Liver (tissue), 8 donors: ENCODE measurements at regions not wholly inside any gene's neighbourhood (a gene's known extent, or its start where the extent isn't known, plus 50 kb on each side); places are given as distances from the start of the nearest gene placed in this dataset.

Source experiments
- DNase-seq: peaks from one replicate; pipeline ENCODE4 v3.0.0-alpha.2; 2017; ENCODE audit warnings: low spot score
- H3K27ac ChIP-seq, 2 donors: one replicate each; pipeline ENCODE4 v1.7.0; 2013; ENCODE audit warnings: inconsistent platforms in 2 of 2, low read length in 2 of 2, control low read depth in 1 of 2, low read depth in 1 of 2, mild to moderate bottlenecking in 1 of 2
- H3K27me3 ChIP-seq, 4 donors: one replicate each; pipeline versions ENCODE4 v1.6.1 to v1.7.0; 2013; ENCODE audit warnings: low read length in 3 of 4, inconsistent platforms in 1 of 4, mild to moderate bottlenecking in 1 of 4, moderate library complexity in 1 of 4; ENCODE audit not compliant: control insufficient read depth in 4 of 4, insufficient read depth in 4 of 4
- H3K36me3 ChIP-seq, 4 donors: one replicate each; pipeline versions ENCODE4 v1.6.1 to v1.7.0; 2013; ENCODE audit warnings: low read length in 3 of 4, mild to moderate bottlenecking in 3 of 4, low read depth in 1 of 4, moderate library complexity in 1 of 4; ENCODE audit not compliant: control insufficient read depth in 4 of 4, insufficient read depth in 3 of 4
- H3K4me1 ChIP-seq, 4 donors: one replicate each; pipeline versions ENCODE4 v1.6.1 to v1.7.0; 2013; ENCODE audit warnings: low read length in 3 of 4, mild to moderate bottlenecking in 3 of 4, moderate library complexity in 1 of 4; ENCODE audit not compliant: control insufficient read depth in 4 of 4, insufficient read depth in 4 of 4
- H3K4me3 ChIP-seq, 3 donors: one replicate each; pipeline versions ENCODE4 v1.6.1 to v1.7.0; 2013; ENCODE audit warnings: low read length in 3 of 3, control low read depth in 1 of 3, low read depth in 1 of 3, mild to moderate bottlenecking in 1 of 3
- H3K9ac ChIP-seq, 2 donors: one replicate each; pipeline ENCODE4 v1.7.0; 2013; ENCODE audit warnings: low read length in 2 of 2, mild to moderate bottlenecking in 2 of 2, moderate library complexity in 2 of 2, control low read depth in 1 of 2, low read depth in 1 of 2
- H3K9me3 ChIP-seq, 4 donors: one replicate each; pipeline versions ENCODE4 v1.6.1 to v1.7.0; 2013; ENCODE audit warnings: low read length in 3 of 4; ENCODE audit not compliant: control insufficient read depth in 4 of 4
- EGR1 ChIP-seq, 2 donors: IDR thresholded peaks; 2 replicates each; pipeline ENCODE4 v1.6.1; 2016 to 2018; ENCODE audit warnings: antibody characterized with exemption in 2 of 2, low read depth in 2 of 2
- FOXA1 ChIP-seq: IDR thresholded peaks from 2 replicates; pipeline ENCODE4 v1.6.1; 2016; ENCODE audit warnings: antibody characterized with exemption
- FOXA2 ChIP-seq: IDR thresholded peaks from 2 replicates; pipeline ENCODE4 v1.6.1; 2016; ENCODE audit warnings: antibody characterized with exemption
- GABPA ChIP-seq, 2 donors: IDR thresholded peaks in 1 of 2; conservative IDR thresholded peaks in 1 of 2; 2 replicates each; pipeline ENCODE4 v1.6.1; 2016; ENCODE audit warnings: antibody characterized with exemption in 2 of 2, mild to moderate bottlenecking in 1 of 2, moderate library complexity in 1 of 2
- HNF4A ChIP-seq, 2 donors: conservative IDR thresholded peaks; 2 replicates each; pipeline ENCODE4 v1.6.1; 2016; ENCODE audit warnings: antibody characterized with exemption in 2 of 2, mild to moderate bottlenecking in 2 of 2
- HNF4G ChIP-seq: IDR thresholded peaks from 2 replicates; pipeline ENCODE4 v1.6.1; 2016; ENCODE audit warnings: antibody characterized with exemption
- JUND ChIP-seq, 2 donors: IDR thresholded peaks; 2 replicates each; pipeline ENCODE4 v1.6.1; 2016; ENCODE audit warnings: antibody characterized with exemption in 2 of 2
- NR2F2 ChIP-seq: IDR thresholded peaks from 2 replicates; pipeline ENCODE4 v1.6.1; 2016; ENCODE audit warnings: antibody characterized with exemption
- RAD21 ChIP-seq, 2 donors: IDR thresholded peaks; 2 replicates each; pipeline ENCODE4 v1.6.1; 2016; ENCODE audit warnings: antibody characterized with exemption in 2 of 2, mild to moderate bottlenecking in 2 of 2
- RXRA ChIP-seq, 2 donors: IDR thresholded peaks; 2 replicates each; pipeline ENCODE4 v1.6.1; 2017 to 2018; ENCODE audit warnings: antibody characterized with exemption in 2 of 2, mild to moderate bottlenecking in 1 of 2
- SP1 ChIP-seq: IDR thresholded peaks from 2 replicates; pipeline ENCODE4 v1.6.1; 2018; ENCODE audit warnings: antibody characterized with exemption, mild to moderate bottlenecking
- TAF1 ChIP-seq: conservative IDR thresholded peaks from 2 replicates; pipeline ENCODE4 v1.6.1; 2016; ENCODE audit warnings: antibody characterized with exemption, mild to moderate bottlenecking
- YY1 ChIP-seq: IDR thresholded peaks from 2 replicates; pipeline ENCODE4 v1.6.1; 2016; ENCODE audit warnings: antibody characterized with exemption, mild to moderate bottlenecking
- WGBS: extraction: QIAGEN DNeasy Blood & Tissue Kit; methylation state at CpG from one replicate; pipeline ENCODE4 v1.1.7; 2013; 5-methylcytosine and 5-hydroxymethylcytosine counted together
- TF ChIP-seq, protein P1 (sequence below): IDR thresholded peaks from 2 replicates; pipeline ENCODE4 v1.6.1; 2016; ENCODE audit warnings: antibody characterized with exemption
- TF ChIP-seq, protein P2 (sequence below): IDR thresholded peaks from 2 replicates; pipeline ENCODE4 v1.6.1; 2016; ENCODE audit warnings: antibody characterized with exemption
- TF ChIP-seq, protein P3 (sequence below): fragments of 150-350 bp; IDR thresholded peaks from 2 replicates; pipeline ENCODE4 v1.5.1; 2017; ENCODE audit warnings: improper control_type of control experiment, low read depth, low read length; ENCODE audit not compliant: missing input control
- TF ChIP-seq, protein P4 (sequence below): IDR thresholded peaks from 2 replicates; pipeline ENCODE4 v1.6.1; 2016; ENCODE audit warnings: antibody characterized with exemption
- TF ChIP-seq, protein P5 (sequence below): IDR thresholded peaks from 2 replicates; pipeline ENCODE4 v1.6.1; 2016; ENCODE audit warnings: antibody characterized with exemption, mild to moderate bottlenecking
- donor health status: healthy.
- donor health status: healthy.
- donor health status: healthy.
- donor health status: healthy.
- donor health status: healthy.

DNA sequence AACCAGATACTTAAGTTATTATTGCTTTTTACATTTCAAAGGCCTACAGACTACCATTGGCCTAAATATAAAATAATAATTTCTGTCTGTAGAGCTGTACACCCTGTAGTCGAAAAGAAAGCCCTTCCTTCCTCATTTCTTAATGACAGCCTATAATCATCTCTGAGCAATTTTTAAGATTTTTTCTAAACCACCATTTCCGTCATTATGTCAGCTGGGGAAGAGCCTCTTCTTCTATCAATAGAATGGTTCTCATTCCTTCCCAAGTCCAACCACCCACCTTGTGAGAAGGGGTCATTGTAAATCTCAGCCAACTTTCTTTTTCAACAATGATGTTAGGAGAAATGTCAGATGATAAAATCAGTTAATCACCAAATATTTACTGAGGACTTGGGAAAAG is 91.8 kb downstream of the PLEKHG1 start:
- H3K9ac ChIP-seq = no peak overlapping the region
- H3K4me1 ChIP-seq = peaks cover 0 to 6% (median 0%) of the 10 kb centered on the region in 4 donors
- no peaks in the 10 kb centered on the region for H3K27me3 ChIP-seq
- H3K36me3 ChIP-seq = no peaks in the 10 kb centered on the region
- WGBS = 81% methylated on average over 2 of the region's 2 CpGs
- TF ChIP-seq, protein P1, sequence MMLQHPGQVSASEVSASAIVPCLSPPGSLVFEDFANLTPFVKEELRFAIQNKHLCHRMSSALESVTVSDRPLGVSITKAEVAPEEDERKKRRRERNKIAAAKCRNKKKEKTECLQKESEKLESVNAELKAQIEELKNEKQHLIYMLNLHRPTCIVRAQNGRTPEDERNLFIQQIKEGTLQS = no peak
- no peak for TF ChIP-seq SP1
- TF ChIP-seq RXRA (IDR thresholded peaks at IDR 0.05) = no peak
- TF ChIP-seq, protein P2, sequence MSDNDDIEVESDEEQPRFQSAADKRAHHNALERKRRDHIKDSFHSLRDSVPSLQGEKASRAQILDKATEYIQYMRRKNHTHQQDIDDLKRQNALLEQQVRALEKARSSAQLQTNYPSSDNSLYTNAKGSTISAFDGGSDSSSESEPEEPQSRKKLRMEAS = no peak
- TF ChIP-seq GABPA (IDR thresholded peaks at IDR 0.05 in 1 of 2, conservative IDR thresholded peaks at IDR 0.05 in 1 of 2) = no peak
- TF ChIP-seq FOXA1 = no peak
- TF ChIP-seq, protein P3, sequence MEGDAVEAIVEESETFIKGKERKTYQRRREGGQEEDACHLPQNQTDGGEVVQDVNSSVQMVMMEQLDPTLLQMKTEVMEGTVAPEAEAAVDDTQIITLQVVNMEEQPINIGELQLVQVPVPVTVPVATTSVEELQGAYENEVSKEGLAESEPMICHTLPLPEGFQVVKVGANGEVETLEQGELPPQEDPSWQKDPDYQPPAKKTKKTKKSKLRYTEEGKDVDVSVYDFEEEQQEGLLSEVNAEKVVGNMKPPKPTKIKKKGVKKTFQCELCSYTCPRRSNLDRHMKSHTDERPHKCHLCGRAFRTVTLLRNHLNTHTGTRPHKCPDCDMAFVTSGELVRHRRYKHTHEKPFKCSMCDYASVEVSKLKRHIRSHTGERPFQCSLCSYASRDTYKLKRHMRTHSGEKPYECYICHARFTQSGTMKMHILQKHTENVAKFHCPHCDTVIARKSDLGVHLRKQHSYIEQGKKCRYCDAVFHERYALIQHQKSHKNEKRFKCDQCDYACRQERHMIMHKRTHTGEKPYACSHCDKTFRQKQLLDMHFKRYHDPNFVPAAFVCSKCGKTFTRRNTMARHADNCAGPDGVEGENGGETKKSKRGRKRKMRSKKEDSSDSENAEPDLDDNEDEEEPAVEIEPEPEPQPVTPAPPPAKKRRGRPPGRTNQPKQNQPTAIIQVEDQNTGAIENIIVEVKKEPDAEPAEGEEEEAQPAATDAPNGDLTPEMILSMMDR = no peak
- TF ChIP-seq FOXA2 = no peak
- no peak for TF ChIP-seq RAD21 (IDR thresholded peaks at IDR 0.05)
- DNase-seq = no peak
- H3K9me3 ChIP-seq = no peaks in the 10 kb centered on the region
- H3K4me3 ChIP-seq = no peak overlapping the region
- H3K27ac ChIP-seq = no peak overlapping the region

DNA sequence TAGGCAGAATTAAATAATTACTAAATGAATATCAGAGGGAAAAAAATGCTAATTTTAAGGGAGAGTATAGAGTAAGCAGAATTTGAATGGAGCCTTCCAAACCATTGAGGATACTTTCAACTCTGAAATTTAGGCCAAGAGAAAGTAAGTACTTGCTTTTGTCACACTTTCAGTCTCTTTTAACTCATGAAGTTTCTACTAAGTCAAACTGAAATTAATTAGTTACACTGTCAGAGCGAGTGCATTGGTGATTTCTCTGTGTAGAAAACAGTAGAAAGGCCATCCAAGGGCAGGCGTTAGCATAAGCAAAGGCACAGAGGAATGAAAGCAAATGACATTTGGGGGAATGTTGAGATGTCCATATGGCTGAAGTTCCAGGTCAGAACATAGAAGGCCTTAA is 92.9 kb downstream of the PLEKHG1 start:
- H3K9me3 ChIP-seq = no peaks in the 10 kb centered on the region
- no peak for DNase-seq
- no peak overlapping the region for H3K9ac ChIP-seq
- H3K27me3 ChIP-seq = no peaks in the 10 kb centered on the region
- H3K4me1 ChIP-seq = peaks cover 2 to 9% (median 4%) of the 10 kb centered on the region in 4 donors
- H3K27ac ChIP-seq = no peak overlapping the region
- no peaks in the 10 kb centered on the region for H3K36me3 ChIP-seq
- TF ChIP-seq, protein P4, sequence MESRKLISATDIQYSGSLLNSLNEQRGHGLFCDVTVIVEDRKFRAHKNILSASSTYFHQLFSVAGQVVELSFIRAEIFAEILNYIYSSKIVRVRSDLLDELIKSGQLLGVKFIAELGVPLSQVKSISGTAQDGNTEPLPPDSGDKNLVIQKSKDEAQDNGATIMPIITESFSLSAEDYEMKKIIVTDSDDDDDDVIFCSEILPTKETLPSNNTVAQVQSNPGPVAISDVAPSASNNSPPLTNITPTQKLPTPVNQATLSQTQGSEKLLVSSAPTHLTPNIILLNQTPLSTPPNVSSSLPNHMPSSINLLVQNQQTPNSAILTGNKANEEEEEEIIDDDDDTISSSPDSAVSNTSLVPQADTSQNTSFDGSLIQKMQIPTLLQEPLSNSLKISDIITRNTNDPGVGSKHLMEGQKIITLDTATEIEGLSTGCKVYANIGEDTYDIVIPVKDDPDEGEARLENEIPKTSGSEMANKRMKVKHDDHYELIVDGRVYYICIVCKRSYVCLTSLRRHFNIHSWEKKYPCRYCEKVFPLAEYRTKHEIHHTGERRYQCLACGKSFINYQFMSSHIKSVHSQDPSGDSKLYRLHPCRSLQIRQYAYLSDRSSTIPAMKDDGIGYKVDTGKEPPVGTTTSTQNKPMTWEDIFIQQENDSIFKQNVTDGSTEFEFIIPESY = no peak
- TF ChIP-seq TAF1 = no peak
- TF ChIP-seq, protein P1 = no peak
- TF ChIP-seq, protein P2 = no peak
- TF ChIP-seq, protein P3 = no peak
- no peak for TF ChIP-seq HNF4G
- no peak for TF ChIP-seq GABPA (IDR thresholded peaks at IDR 0.05 in 1 of 2, conservative IDR thresholded peaks at IDR 0.05 in 1 of 2)
- no peak for TF ChIP-seq RXRA (IDR thresholded peaks at IDR 0.05)
- TF ChIP-seq RAD21 (IDR thresholded peaks at IDR 0.05) = no peak
- TF ChIP-seq YY1 = no peak
- TF ChIP-seq, protein P5, sequence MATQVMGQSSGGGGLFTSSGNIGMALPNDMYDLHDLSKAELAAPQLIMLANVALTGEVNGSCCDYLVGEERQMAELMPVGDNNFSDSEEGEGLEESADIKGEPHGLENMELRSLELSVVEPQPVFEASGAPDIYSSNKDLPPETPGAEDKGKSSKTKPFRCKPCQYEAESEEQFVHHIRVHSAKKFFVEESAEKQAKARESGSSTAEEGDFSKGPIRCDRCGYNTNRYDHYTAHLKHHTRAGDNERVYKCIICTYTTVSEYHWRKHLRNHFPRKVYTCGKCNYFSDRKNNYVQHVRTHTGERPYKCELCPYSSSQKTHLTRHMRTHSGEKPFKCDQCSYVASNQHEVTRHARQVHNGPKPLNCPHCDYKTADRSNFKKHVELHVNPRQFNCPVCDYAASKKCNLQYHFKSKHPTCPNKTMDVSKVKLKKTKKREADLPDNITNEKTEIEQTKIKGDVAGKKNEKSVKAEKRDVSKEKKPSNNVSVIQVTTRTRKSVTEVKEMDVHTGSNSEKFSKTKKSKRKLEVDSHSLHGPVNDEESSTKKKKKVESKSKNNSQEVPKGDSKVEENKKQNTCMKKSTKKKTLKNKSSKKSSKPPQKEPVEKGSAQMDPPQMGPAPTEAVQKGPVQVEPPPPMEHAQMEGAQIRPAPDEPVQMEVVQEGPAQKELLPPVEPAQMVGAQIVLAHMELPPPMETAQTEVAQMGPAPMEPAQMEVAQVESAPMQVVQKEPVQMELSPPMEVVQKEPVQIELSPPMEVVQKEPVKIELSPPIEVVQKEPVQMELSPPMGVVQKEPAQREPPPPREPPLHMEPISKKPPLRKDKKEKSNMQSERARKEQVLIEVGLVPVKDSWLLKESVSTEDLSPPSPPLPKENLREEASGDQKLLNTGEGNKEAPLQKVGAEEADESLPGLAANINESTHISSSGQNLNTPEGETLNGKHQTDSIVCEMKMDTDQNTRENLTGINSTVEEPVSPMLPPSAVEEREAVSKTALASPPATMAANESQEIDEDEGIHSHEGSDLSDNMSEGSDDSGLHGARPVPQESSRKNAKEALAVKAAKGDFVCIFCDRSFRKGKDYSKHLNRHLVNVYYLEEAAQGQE = no peak
- TF ChIP-seq NR2F2 = no peak
- no peak for TF ChIP-seq JUND (IDR thresholded peaks at IDR 0.05)
- TF ChIP-seq FOXA2 = no peak
- TF ChIP-seq SP1 = no peak
- TF ChIP-seq EGR1 (IDR thresholded peaks at IDR 0.05; ENCODE audit: low read depth in 2 of 2) = no peak
- no peak for TF ChIP-seq HNF4A (conservative IDR thresholded peaks at IDR 0.05)
- TF ChIP-seq FOXA1 = no peak
- H3K4me3 ChIP-seq = no peak overlapping the region
- WGBS = 87% methylated on average over 2 of the region's 2 CpGs
